HG03442 (cell line): ENCODE measurements at regions not wholly inside any gene's neighbourhood (a gene's known extent, or its start where the extent isn't known, plus 50 kb on each side); places are given as distances from the start of the nearest gene placed in this dataset.
"Not testable (repeated sequence)": the region's sequence is repeated elsewhere in the genome, so short reads cannot be mapped to it uniquely, and the experiment has no call there.

ENCODE experiments used
- ATAC-seq: cut with Tn5 transposase; IDR thresholded peaks from one replicate; pipeline ENCODE4 v1.9.1; 2021; ENCODE audit warnings: mild to moderate bottlenecking, moderate library complexity; ENCODE audit not compliant: unreplicated experiment

GRCh38 chr16:21422824-21423223 is 144.7 kb upstream of the CRYM start:
- not testable (repeated sequence) for ATAC-seq

DNA sequence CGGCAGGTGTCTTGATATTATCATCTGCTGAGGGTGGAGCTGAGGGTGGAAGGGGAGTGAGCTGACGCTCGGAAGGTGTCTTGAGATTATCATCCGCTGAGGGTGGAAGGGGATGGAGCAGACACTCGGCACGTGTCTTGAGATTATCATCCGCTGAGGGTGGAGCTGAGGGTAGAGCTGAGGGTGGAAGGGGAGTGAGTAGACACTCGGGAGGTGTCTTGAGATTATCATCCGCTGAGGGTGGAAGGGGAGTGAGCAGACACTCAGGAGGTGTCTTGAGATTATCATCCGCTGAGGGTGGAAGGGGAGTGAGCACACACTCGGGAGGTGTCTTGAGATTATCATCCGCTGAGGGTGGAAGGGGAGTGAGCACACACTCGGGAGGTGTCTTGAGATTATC is 126.6 kb upstream of the CRYM start:
- ATAC-seq, result not testable (repeated sequence)

DNA sequence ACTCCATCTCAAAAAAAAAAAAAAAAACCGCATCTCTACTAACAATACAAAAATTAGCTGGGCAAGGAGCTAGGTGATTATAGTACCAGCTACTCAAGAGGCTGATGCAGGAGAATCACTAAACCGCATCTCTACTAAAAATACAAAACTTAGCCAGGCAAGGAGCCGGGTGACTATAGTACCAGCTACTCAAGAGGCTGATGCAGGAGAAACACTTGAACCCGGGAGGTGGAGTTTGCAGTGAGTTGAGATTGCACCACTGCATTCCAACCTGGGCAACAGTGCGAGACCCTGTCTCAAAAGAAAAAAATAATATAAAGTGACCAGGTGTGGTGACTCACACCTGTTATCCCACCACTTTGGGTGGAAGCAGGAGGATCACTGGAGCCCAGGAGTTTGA is 119.8 kb upstream of the CRYM start:
- not testable (repeated sequence) for ATAC-seq

- not testable (repeated sequence) for ATAC-seq
These were observed 118.5 kb upstream of the CRYM start for GRCh38 chr16:21396545-21396944.

- ATAC-seq, result not testable (repeated sequence)
These were observed 112.5 kb upstream of the CRYM start for GRCh38 chr16:21390634-21391033.

DNA sequence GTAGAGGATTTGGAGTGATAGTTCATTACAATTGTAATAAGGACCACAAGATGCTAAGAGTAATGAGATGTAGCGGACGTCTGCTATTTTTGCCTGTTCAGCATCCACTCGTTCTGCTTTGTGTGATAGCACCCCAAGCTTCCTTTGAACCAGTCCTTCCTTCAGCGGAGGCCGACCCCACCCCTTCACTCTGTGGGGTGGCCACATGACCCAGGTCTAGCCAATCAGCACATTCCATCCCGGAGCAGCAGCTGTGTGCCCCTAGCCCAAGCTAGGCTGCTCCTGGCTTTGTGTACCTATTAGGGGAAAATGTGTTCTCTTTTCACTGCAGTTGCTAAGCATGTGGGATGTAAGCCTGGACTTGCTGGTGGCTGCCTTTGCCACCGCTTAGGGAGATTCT is 111.8 kb upstream of the CRYM start:
- ATAC-seq, result not testable (repeated sequence)

DNA sequence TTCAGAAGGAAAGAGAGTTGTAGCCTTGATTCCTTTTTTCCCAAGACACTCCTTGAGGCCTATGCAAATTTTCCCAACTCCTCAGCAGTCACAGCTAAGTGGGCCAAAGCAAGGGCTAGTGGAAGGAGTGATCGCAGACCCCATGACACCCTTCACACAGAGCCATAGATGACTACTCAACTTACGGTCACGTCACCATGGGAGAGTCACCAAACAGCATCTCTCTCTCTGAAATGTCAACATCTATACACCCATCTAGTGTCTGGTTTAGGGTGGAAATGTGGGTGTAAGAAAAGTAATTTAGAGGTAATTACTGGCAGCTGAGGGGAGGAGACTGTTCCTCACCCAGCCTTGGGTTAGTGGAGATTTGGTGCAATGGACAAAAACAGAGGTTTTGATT is 109.7 kb upstream of the CRYM start:
- ATAC-seq, result not testable (repeated sequence)

- not testable (repeated sequence) for ATAC-seq
These were observed 108.3 kb upstream of the CRYM start for GRCh38 chr16:21386201-21386915.

- not testable (repeated sequence) for ATAC-seq
These were observed 105.6 kb upstream of the CRYM start for GRCh38 chr16:21383682-21384081.

DNA sequence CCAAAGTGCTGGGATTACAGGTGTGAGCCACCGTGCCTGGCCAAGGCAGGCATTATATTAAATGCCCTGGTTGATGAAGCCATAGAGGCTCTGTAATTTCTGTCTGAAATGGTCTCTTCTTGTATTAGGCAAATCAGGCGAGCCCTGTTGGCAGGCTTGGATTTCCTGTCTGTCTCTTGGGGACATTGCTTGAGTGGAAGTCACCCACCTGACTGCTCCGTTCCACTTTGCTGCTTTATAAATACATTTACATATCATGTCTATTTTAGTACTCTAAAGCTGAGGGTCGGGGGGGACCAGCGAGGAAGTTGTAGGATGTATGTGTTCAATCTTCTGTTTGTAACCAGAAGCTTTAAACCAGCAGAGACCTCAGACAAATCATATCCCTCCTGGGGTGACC is 101.6 kb upstream of the CRYM start:
- not testable (repeated sequence) for ATAC-seq

GRCh38 chr16:21376196-21376899 is 98.3 kb upstream of the CRYM start:
- ATAC-seq, result not testable (repeated sequence)

DNA sequence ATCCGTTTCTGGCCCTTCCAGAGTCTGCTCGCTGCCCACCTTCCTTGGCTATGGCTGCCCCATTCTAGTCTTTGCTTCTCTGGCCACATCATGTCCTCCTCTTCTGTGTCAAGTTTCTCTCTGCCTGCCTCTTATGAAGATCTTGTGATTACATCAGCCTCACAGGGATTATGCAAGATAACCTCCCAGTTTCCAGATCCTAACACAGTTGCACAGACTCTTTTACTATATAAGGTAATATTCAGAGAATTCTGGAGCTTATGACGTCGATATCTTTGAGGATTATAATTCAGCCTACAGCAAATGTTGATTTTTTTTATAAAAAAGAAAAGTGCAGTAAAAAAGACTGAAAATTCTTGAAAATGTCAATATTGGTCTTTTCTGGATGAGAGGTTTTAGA is 97.2 kb upstream of the CRYM start:
- ATAC-seq, result not testable (repeated sequence)

- ATAC-seq, result not testable (repeated sequence)
These were observed 95.4 kb upstream of the CRYM start for GRCh38 chr16:21373454-21373853.

DNA sequence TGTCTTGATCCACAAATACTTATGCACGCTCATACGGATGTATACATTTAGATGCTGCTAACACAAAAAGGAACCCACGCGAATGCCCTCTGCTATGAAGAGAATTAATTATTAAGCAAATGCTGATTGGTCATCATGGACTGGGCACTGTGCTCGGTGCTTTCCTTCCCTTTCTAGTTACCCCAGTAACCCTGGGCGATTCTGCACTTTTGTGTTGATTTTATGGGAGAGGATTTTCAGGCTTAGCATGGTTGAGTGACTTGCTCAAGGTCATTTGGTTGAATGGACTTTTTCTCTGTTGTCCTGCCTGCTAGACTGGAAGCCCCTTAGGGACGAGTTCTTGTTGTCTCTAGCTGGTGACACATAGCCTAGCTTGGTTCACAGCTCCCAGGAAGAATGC is 94.8 kb upstream of the CRYM start:
- ATAC-seq, result not testable (repeated sequence)

DNA sequence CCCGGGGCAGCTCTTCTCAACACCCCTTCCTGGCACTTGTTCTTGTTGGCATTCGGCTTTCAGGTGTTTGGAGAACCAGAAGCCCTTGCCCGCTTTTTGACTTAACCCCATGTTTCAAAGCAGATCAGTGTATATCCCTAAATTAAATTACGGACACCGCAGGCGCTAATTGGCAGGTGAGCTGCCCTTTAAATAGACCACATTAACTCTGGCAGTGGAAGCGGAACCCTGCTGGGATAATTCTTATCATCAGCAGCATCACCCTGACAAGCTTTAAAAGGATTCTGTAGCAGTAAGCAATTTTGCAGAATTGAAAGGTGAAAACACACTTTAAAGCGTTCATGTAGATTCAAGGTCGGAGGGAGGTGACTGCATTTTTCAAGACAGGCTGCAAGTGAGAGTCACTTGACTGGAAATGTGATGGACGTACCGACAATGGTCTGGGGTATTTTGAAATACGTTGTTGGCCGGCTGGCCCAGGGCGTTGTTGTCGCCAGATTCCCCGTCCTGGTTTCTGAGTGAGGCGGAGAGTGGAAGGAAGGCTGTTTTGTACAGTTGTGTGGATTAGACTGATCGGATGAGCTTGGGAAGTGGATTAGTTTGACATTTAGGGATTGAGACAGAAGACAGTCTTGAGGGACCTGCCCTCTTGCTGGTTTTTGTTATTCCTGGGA is 94.2 kb upstream of the CRYM start:
- ATAC-seq, result not testable (repeated sequence)

DNA sequence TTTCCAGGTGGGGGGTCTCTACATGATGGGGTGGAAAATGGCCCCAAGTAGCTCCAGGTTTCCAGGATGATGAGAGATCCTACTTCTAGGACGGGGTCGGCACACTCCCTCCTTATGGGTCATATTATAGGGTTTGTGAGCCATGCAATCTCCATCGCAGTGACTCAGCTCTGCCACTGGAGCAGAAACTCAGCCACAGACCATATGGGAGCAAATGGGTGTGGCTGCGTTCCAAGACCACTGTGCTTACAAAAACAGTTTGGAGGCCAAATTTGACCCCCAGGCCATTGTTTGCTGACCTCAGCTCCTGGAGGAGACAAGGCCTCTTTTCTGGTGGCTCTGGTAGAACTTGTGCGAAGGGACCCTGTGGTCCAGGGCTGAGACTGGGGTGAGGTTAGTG is 92.7 kb upstream of the CRYM start:
- not testable (repeated sequence) for ATAC-seq

DNA sequence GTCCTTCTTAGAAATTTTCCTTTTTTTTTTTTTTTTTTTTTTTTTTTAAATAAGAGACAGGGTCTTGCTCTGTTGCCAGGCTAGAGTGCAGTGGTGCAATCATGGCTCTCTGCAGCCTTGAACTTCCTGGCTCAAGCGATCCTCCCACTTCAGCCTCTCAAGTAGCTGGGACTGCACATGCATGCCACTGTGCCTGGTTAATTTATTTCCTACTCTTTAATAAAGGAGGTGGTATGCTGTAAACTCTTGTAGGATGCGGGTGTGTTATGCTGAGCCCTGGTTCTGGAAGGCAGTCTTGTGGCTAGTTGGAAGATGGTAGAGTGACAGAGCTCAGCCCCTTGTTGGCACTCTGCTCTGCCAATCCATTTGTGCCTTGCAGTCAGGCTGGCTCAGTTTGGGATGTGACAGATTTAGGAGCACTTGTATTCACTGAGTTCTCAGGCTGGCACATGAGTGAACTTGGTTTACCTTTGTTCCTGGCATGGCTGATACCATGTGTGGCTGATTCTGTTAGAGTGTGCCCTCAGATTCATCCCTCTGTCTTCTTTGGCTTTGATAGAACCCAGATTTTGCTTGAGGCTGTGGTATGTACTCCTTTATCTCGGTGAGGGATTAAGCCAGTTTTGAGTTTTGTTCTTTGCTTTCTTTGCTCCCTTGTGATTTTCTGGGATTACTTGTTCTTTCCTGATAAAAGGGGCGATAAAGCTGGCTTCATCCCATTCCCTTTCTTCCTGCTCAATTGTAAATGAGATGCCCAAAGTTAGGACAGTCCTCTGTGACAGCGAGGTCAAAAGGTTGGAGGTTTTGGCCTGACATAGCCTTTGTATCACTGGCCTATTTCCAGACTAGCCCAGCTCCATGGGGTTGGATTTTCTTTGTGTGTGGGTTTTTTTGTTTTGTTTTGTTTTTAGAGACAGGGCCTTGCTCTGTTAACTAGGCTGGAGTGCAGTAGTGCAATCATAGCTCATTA is 91.2 kb upstream of the CRYM start:
- ATAC-seq, result not testable (repeated sequence)

GRCh38 chr16:21367733-21368421 is 89.8 kb upstream of the CRYM start:
- not testable (repeated sequence) for ATAC-seq

GRCh38 chr16:21366998-21367397 is 88.9 kb upstream of the CRYM start:
- ATAC-seq, result not testable (repeated sequence)

DNA sequence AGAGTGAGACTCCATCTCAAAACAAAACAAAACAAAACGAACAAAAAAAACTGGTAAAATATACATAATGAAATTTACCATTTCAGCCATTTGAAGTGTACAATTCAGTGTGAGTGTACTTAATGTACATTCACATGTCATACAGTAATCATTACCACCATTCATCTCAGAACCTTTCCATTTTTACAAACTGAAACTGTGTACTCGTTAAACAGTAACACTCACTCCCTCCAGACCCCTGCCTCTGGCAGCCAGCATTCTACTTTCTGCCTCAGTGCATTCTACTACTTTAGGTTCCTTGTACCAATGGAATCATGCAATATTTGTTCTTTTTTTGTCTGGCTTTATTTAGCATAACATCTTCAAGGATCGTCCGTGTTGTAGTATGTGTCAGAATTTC is 87.5 kb upstream of the CRYM start:
- not testable (repeated sequence) for ATAC-seq
